ENCODE measurements at regions not wholly inside any gene's neighbourhood (a gene's known extent, or its start where the extent isn't known, plus 50 kb on each side); places are given as distances from the start of the nearest gene placed in this dataset.

- no peak for TF ChIP-seq CTCF (conservative IDR thresholded peaks at IDR 0.05)
- no peak for DNase-seq (ENCODE audit: low read depth, low spot score)
- H3K36me3 Mint-ChIP-seq (ENCODE audit: low read depth), result no peaks in the 10 kb centered on the region
- H3K27me3 Mint-ChIP-seq (ENCODE audit: low read depth), result peaks cover 6% of the 10 kb centered on the region
- no peak overlapping the region for H3K27ac Mint-ChIP-seq (ENCODE audit: unreplicated experiment)
- no peaks in the 10 kb centered on the region for H3K9me3 Mint-ChIP-seq
- no peaks in the 10 kb centered on the region for H3K4me1 Mint-ChIP-seq
- no peak overlapping the region for H3K4me3 Mint-ChIP-seq
Observed at GRCh38 chr2:45194596-45194995, 185.3 kb upstream of the SIX2 start.

GRCh38 chr2:45193581-45193980 is 184.3 kb upstream of the SIX2 start:
- no peaks in the 10 kb centered on the region for H3K36me3 Mint-ChIP-seq (ENCODE audit: low read depth)
- DNase-seq (ENCODE audit: low read depth, low spot score), result no peak
- no peaks in the 10 kb centered on the region for H3K4me1 Mint-ChIP-seq
- H3K9me3 Mint-ChIP-seq, result no peaks in the 10 kb centered on the region
- H3K4me3 Mint-ChIP-seq, result no peak overlapping the region
- H3K27ac Mint-ChIP-seq (ENCODE audit: unreplicated experiment), result no peak overlapping the region
- no peak for TF ChIP-seq CTCF (conservative IDR thresholded peaks at IDR 0.05)
- H3K27me3 Mint-ChIP-seq (ENCODE audit: low read depth), result peaks cover 12% of the 10 kb centered on the region

- DNase-seq (ENCODE audit: low read depth, low spot score), result no peak
- no peak for TF ChIP-seq CTCF (conservative IDR thresholded peaks at IDR 0.05)
- peaks cover 18% of the 10 kb centered on the region for H3K27me3 Mint-ChIP-seq (ENCODE audit: low read depth)
- peak overlapping the region; percentile 51 for H3K27ac Mint-ChIP-seq (ENCODE audit: unreplicated experiment)
- H3K9me3 Mint-ChIP-seq, result no peaks in the 10 kb centered on the region
- H3K4me1 Mint-ChIP-seq, result no peaks in the 10 kb centered on the region
- no peaks in the 10 kb centered on the region for H3K36me3 Mint-ChIP-seq (ENCODE audit: low read depth)
- H3K4me3 Mint-ChIP-seq, result no peak overlapping the region
Observed at GRCh38 chr2:45192991-45193390, 183.7 kb upstream of the SIX2 start.

- Mint-ChIP-seq H3K9me3 (no peaks in the 10 kb centered on the region), H3K4me1 (no peaks in the 10 kb centered on the region), H3K4me3 (no peak overlapping the region), H3K27ac (ENCODE audit: unreplicated experiment) (no peak overlapping the region), H3K36me3 (ENCODE audit: low read depth) (no peaks in the 10 kb centered on the region), H3K27me3 (ENCODE audit: low read depth) (peaks cover 23% of the 10 kb centered on the region)
- no peak for TF ChIP-seq CTCF (conservative IDR thresholded peaks at IDR 0.05)
- no peak for DNase-seq (ENCODE audit: low read depth, low spot score)
Observed at GRCh38 chr2:45192481-45192880, 183.2 kb upstream of the SIX2 start.

- H3K36me3 Mint-ChIP-seq (ENCODE audit: low read depth), result no peaks in the 10 kb centered on the region
- no peak overlapping the region for H3K4me3 Mint-ChIP-seq
- H3K9me3 Mint-ChIP-seq, result no peaks in the 10 kb centered on the region
- peaks cover 25% of the 10 kb centered on the region for H3K27me3 Mint-ChIP-seq (ENCODE audit: low read depth)
- no peak for DNase-seq (ENCODE audit: low read depth, low spot score)
- no peaks in the 10 kb centered on the region for H3K4me1 Mint-ChIP-seq
- H3K27ac Mint-ChIP-seq (ENCODE audit: unreplicated experiment), result no peak overlapping the region
- TF ChIP-seq CTCF (conservative IDR thresholded peaks at IDR 0.05), result no peak
Observed at GRCh38 chr2:45191976-45192375, 182.7 kb upstream of the SIX2 start.

All from neural crest cell (in vitro differentiated cells).